ENCODE measurements at regions not wholly inside any gene's neighbourhood (a gene's known extent, or its start where the extent isn't known, plus 50 kb on each side); places are given as distances from the start of the nearest gene placed in this dataset.

- H3K27me3 ChIP-seq (ENCODE audit: control insufficient read depth, insufficient read depth, low read length): no peaks in the 10 kb centered on the region
- DNase-seq (ENCODE audit: low read depth): no peak
- no peak overlapping the region for H3K4me3 ChIP-seq (ENCODE audit: low read depth, low read length)
- no peak for TF ChIP-seq CTCF (IDR thresholded peaks at IDR 0.05; ENCODE audit: insufficient read depth, low read length, poor library complexity, severe bottlenecking)
- no peaks in the 10 kb centered on the region for H3K36me3 ChIP-seq (ENCODE audit: control insufficient read depth, insufficient read depth, low read length)
Measured at GRCh38 chr14:38330275-38330674, 74.4 kb upstream of the CLEC14A start.

GRCh38 chr14:38329246-38329645, 73.4 kb upstream of the CLEC14A start:
- Histone ChIP-seq H3K4me3 (ENCODE audit: low read depth, low read length) (no peak overlapping the region), H3K36me3 (ENCODE audit: control insufficient read depth, insufficient read depth, low read length) (no peaks in the 10 kb centered on the region), H3K27me3 (ENCODE audit: control insufficient read depth, insufficient read depth, low read length) (no peaks in the 10 kb centered on the region)
- TF ChIP-seq CTCF (IDR thresholded peaks at IDR 0.05; ENCODE audit: insufficient read depth, low read length, poor library complexity, severe bottlenecking): no peak
- no peak for DNase-seq (ENCODE audit: low read depth)

- no peak overlapping the region for H3K4me3 ChIP-seq (ENCODE audit: low read depth, low read length)
- no peaks in the 10 kb centered on the region for H3K36me3 ChIP-seq (ENCODE audit: control insufficient read depth, insufficient read depth, low read length)
- no peaks in the 10 kb centered on the region for H3K27me3 ChIP-seq (ENCODE audit: control insufficient read depth, insufficient read depth, low read length)
- TF ChIP-seq CTCF (IDR thresholded peaks at IDR 0.05; ENCODE audit: insufficient read depth, low read length, poor library complexity, severe bottlenecking): no peak
- DNase-seq (ENCODE audit: low read depth): no peak
Measured at GRCh38 chr14:38316922-38317321, 61.0 kb upstream of the CLEC14A start.

- Histone ChIP-seq H3K36me3 (ENCODE audit: control insufficient read depth, insufficient read depth, low read length) (no peaks in the 10 kb centered on the region), H3K4me3 (ENCODE audit: low read depth, low read length) (no peak overlapping the region), H3K27me3 (ENCODE audit: control insufficient read depth, insufficient read depth, low read length) (no peaks in the 10 kb centered on the region)
- TF ChIP-seq CTCF (IDR thresholded peaks at IDR 0.05; ENCODE audit: insufficient read depth, low read length, poor library complexity, severe bottlenecking): no peak
- no peak for DNase-seq (ENCODE audit: low read depth)
Measured at GRCh38 chr14:38311655-38312054, 55.8 kb upstream of the CLEC14A start.

GRCh38 chr14:38310420-38310995, 54.6 kb upstream of the CLEC14A start:
- no peak for DNase-seq (ENCODE audit: low read depth)
- H3K4me3 ChIP-seq (ENCODE audit: low read depth, low read length): no peak overlapping the region
- no peak for TF ChIP-seq CTCF (IDR thresholded peaks at IDR 0.05; ENCODE audit: insufficient read depth, low read length, poor library complexity, severe bottlenecking)
- H3K27me3 ChIP-seq (ENCODE audit: control insufficient read depth, insufficient read depth, low read length): no peaks in the 10 kb centered on the region
- no peaks in the 10 kb centered on the region for H3K36me3 ChIP-seq (ENCODE audit: control insufficient read depth, insufficient read depth, low read length)

Data from kidney epithelial cell (primary cell).